Activated naive CD4-positive, alpha-beta T cell treated with anti-CD3 and anti-CD28 coated beads, Interleukin-2, amount 10 ng/mL, durations not matched to agents 7 days and 5 days (primary cell): ENCODE measurements at regions not wholly inside any gene's neighbourhood (a gene's known extent, or its start where the extent isn't known, plus 50 kb on each side); places are given as distances from the start of the nearest gene placed in this dataset.

ENCODE experiments used
- CTCF ChIA-PET: fragments of 350-600 bp; sonication (Branson Sonifier 250); formaldehyde crosslinking; loops from one replicate; lab custom pipeline; 2021; ENCODE audit warnings: antibody characterized with exemption; lab: Charles Lee
- DNase-seq: peaks from one replicate; pipeline ENCODE4 v3.0.0-alpha.2; 2020
- H3K27ac Mint-ChIP-seq: one replicate; pipeline ENCODE4 v1.8.0; 2021; ENCODE audit warnings: mild to moderate bottlenecking, moderate library complexity, mixed read lengths
- H3K27me3 Mint-ChIP-seq: one replicate; pipeline ENCODE4 v1.8.0; 2021; ENCODE audit warnings: mild to moderate bottlenecking, mixed read lengths
- H3K36me3 Mint-ChIP-seq: one replicate; pipeline ENCODE4 v1.8.0; 2021; ENCODE audit warnings: mixed read lengths
- H3K4me1 Mint-ChIP-seq: one replicate; pipeline ENCODE4 v1.8.0; 2021; ENCODE audit warnings: mixed read lengths
- H3K4me3 Mint-ChIP-seq: one replicate; pipeline ENCODE4 v1.8.0; 2021; ENCODE audit warnings: mild to moderate bottlenecking, moderate library complexity, mixed read lengths
- H3K9me3 Mint-ChIP-seq: one replicate; pipeline ENCODE4 v1.8.0; 2021; ENCODE audit warnings: mixed read lengths

- H3K27me3 Mint-ChIP-seq: no peaks in the 10 kb centered on the region
- H3K27ac Mint-ChIP-seq: no peak overlapping the region
- DNase-seq: no peak
- no peak overlapping the region for H3K4me3 Mint-ChIP-seq
- no peaks in the 10 kb centered on the region for H3K9me3 Mint-ChIP-seq
- H3K4me1 Mint-ChIP-seq: peaks cover 74% of the 10 kb centered on the region
- CTCF ChIA-PET: interaction anchor here (0.6 to 1.2 kb wide), 3 partner anchors 12 to 520 kb away, joined by 3 read pairs; no protein-coding TSS in a partner anchor
- peaks cover 3% of the 10 kb centered on the region for H3K36me3 Mint-ChIP-seq
These were observed 144.9 kb downstream of the TOMM20 start for GRCh38 chr1:234983564-234984238.

- no peaks in the 10 kb centered on the region for H3K9me3 Mint-ChIP-seq
- DNase-seq: no peak
- peaks cover 71% of the 10 kb centered on the region for H3K4me1 Mint-ChIP-seq
- CTCF ChIA-PET: no interaction called here
- H3K4me3 Mint-ChIP-seq: no peak overlapping the region
- peak overlapping the region; percentile 38 for H3K27ac Mint-ChIP-seq
- no peaks in the 10 kb centered on the region for H3K36me3 Mint-ChIP-seq
- H3K27me3 Mint-ChIP-seq: no peaks in the 10 kb centered on the region
These were observed 146.9 kb downstream of the TOMM20 start for GRCh38 chr1:234981758-234982157.

GRCh38 chr1:234980645-234981396 is 147.8 kb downstream of the TOMM20 start:
- Mint-ChIP-seq H3K4me1 (peaks cover 67% of the 10 kb centered on the region), H3K36me3 (no peaks in the 10 kb centered on the region), H3K9me3 (no peaks in the 10 kb centered on the region), H3K27ac (peak overlapping the region; percentile 86), H3K4me3 (peak overlapping the region; percentile 52), H3K27me3 (no peaks in the 10 kb centered on the region)
- peak; percentile 69 for DNase-seq
- CTCF ChIA-PET: interaction anchor here (0.8 to 3.0 kb wide), 8 partner anchors 10 to 482 kb away, joined by 3 to 16 read pairs (median 6); no protein-coding TSS in a partner anchor

DNA sequence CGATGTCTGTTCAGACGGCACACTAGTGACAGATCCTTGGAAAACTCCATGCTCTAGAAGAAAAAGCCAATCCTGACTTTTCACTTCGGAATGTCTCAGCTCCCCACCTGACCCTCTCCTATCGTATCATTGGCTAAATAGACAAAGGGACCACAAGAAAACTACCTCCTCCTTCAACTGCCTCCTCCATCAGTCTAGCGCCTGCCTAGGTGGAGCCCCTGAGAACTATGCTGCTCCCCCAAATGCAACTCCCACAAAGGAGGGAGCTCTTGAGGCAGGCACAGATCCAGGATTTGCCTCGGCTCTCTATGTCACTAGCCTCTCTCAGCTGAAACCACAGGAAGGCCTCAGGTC is 148.4 kb downstream of the TOMM20 start:
- no peaks in the 10 kb centered on the region for H3K27me3 Mint-ChIP-seq
- H3K36me3 Mint-ChIP-seq: no peaks in the 10 kb centered on the region
- CTCF ChIA-PET: interaction anchor here (0.8 to 3.0 kb wide), 12 partner anchors 9 to 481 kb away, joined by 3 to 16 read pairs (median 6); no protein-coding TSS in a partner anchor
- no peak for DNase-seq
- peak overlapping the region; percentile 86 for H3K27ac Mint-ChIP-seq
- peaks cover 66% of the 10 kb centered on the region for H3K4me1 Mint-ChIP-seq
- H3K9me3 Mint-ChIP-seq: no peaks in the 10 kb centered on the region
- peak overlapping the region; percentile 52 for H3K4me3 Mint-ChIP-seq

GRCh38 chr1:234979296-234980279 is 149.0 kb downstream of the TOMM20 start:
- Mint-ChIP-seq H3K27me3 (no peaks in the 10 kb centered on the region), H3K36me3 (no peaks in the 10 kb centered on the region), H3K9me3 (no peaks in the 10 kb centered on the region), H3K27ac (peak overlapping the region; percentile 86), H3K4me3 (peak overlapping the region; percentile 11), H3K4me1 (peaks cover 64% of the 10 kb centered on the region)
- CTCF ChIA-PET: interaction anchor here (0.8 to 3.0 kb wide), 17 partner anchors 8 to 481 kb away, joined by 3 to 16 read pairs (median 4); no protein-coding TSS in a partner anchor
- peak; percentile 38 for DNase-seq

- H3K4me3 Mint-ChIP-seq: peak overlapping the region; percentile 4
- no peaks in the 10 kb centered on the region for H3K27me3 Mint-ChIP-seq
- H3K4me1 Mint-ChIP-seq: peaks cover 55% of the 10 kb centered on the region
- no peaks in the 10 kb centered on the region for H3K9me3 Mint-ChIP-seq
- H3K27ac Mint-ChIP-seq: peak overlapping the region; percentile 79
- DNase-seq: peak; percentile 52
- CTCF ChIA-PET: interaction anchor here (0.7 to 3.0 kb wide), 12 partner anchors 9 to 367 kb away, joined by 3 to 16 read pairs (median 3); no protein-coding TSS in a partner anchor
- H3K36me3 Mint-ChIP-seq: no peaks in the 10 kb centered on the region
These were observed 150.0 kb downstream of the TOMM20 start for GRCh38 chr1:234978397-234979295.

- H3K4me1 Mint-ChIP-seq: peaks cover 52% of the 10 kb centered on the region
- H3K27ac Mint-ChIP-seq: peak overlapping the region; percentile 79
- no peaks in the 10 kb centered on the region for H3K36me3 Mint-ChIP-seq
- CTCF ChIA-PET: interaction anchor here (0.7 to 3.0 kb wide), 7 partner anchors 9 to 366 kb away, joined by 3 to 16 read pairs (median 3); no protein-coding TSS in a partner anchor
- DNase-seq: no peak
- H3K9me3 Mint-ChIP-seq: no peaks in the 10 kb centered on the region
- no peaks in the 10 kb centered on the region for H3K27me3 Mint-ChIP-seq
- H3K4me3 Mint-ChIP-seq: no peak overlapping the region
These were observed 150.7 kb downstream of the TOMM20 start for GRCh38 chr1:234977875-234978396.

GRCh38 chr1:234976861-234977680 is 151.6 kb downstream of the TOMM20 start:
- DNase-seq: no peak
- CTCF ChIA-PET: interaction anchor here (0.7 to 1.4 kb wide), 2 partner anchors 11 to 13 kb away, joined by 3 to 5 read pairs; no protein-coding TSS in a partner anchor
- Mint-ChIP-seq H3K36me3 (no peaks in the 10 kb centered on the region), H3K4me1 (peaks cover 57% of the 10 kb centered on the region), H3K4me3 (no peak overlapping the region), H3K27me3 (no peaks in the 10 kb centered on the region), H3K27ac (no peak overlapping the region), H3K9me3 (no peaks in the 10 kb centered on the region)

- no peak for DNase-seq
- Mint-ChIP-seq H3K4me1 (peaks cover 58% of the 10 kb centered on the region), H3K27ac (no peak overlapping the region), H3K36me3 (no peaks in the 10 kb centered on the region), H3K9me3 (no peaks in the 10 kb centered on the region), H3K4me3 (no peak overlapping the region), H3K27me3 (no peaks in the 10 kb centered on the region)
- CTCF ChIA-PET: interaction anchor here (1.4 to 2.0 kb wide), 2 partner anchors 10 to 108 kb away, joined by 5 to 7 read pairs; no protein-coding TSS in a partner anchor
These were observed 152.4 kb downstream of the TOMM20 start for GRCh38 chr1:234975941-234976860.

GRCh38 chr1:234975122-234975940 is 153.3 kb downstream of the TOMM20 start:
- Mint-ChIP-seq H3K27me3 (no peaks in the 10 kb centered on the region), H3K27ac (no peak overlapping the region), H3K9me3 (no peaks in the 10 kb centered on the region), H3K36me3 (no peaks in the 10 kb centered on the region), H3K4me1 (peaks cover 58% of the 10 kb centered on the region), H3K4me3 (no peak overlapping the region)
- DNase-seq: no peak
- CTCF ChIA-PET: interaction anchor here (1.2 to 2.0 kb wide), 3 partner anchors 9 to 118 kb away, joined by 3 to 7 read pairs (median 5); no protein-coding TSS in a partner anchor
